Testis (tissue), 2 donors: ENCODE measurements at regions not wholly inside any gene's neighbourhood (a gene's known extent, or its start where the extent isn't known, plus 50 kb on each side); places are given as distances from the start of the nearest gene placed in this dataset.

Experiments used
- CTCF ChIP-seq, 3 experiments: fragments of 450-650 bp in 2 of 3; fragments of 200-600 bp in 1 of 3; sonication (generic) in 1 of 3; IDR thresholded peaks; one replicate each; pipeline ENCODE4 v1.5.1; 2016 to 2019; ENCODE audit warnings: antibody characterized with exemption in 3 of 3, mild to moderate bottlenecking in 2 of 3, moderate library complexity in 1 of 3
- POLR2A ChIP-seq: fragments of 450-650 bp; IDR thresholded peaks from one replicate; pipeline ENCODE4 v1.6.1; 2017; ENCODE audit warnings: antibody characterized with exemption, mild to moderate bottlenecking, moderate library complexity

- TF ChIP-seq POLR2A (no peak), CTCF (IDR thresholded peaks at IDR 0.05) (no peak)
Measured at GRCh38 chr3:166472015-166472414, 634.8 kb upstream of the BCHE start.
